Head of caudate nucleus (tissue), 42 donors: ENCODE measurements at regions not wholly inside any gene's neighbourhood (a gene's known extent, or its start where the extent isn't known, plus 50 kb on each side); places are given as distances from the start of the nearest gene placed in this dataset.
"Not testable (repeated sequence)": the region's sequence is repeated elsewhere in the genome, so short reads cannot be mapped to it uniquely, and the experiment has no call there.

ENCODE experiments used
- DNase-seq, 42 donors: peaks; one replicate each; pipeline versions ENCODE4 v3.0.0 to v3.0.0-alpha.2; 2020 to 2021; ENCODE audit warnings: mixed read lengths in 7 of 42
- intact Hi-C: fragments of 100-400 bp; cut with DNase I; formaldehyde crosslinking; loops from one replicate; pipeline ENCODE4 v1.15.0; 2022

- DNase-seq, result peak; percentile 41 to 93 (median 80)
- intact Hi-C loops, result no loop called here
Measured at GRCh38 chr11:123351375-123351774, 78.7 kb upstream of the GRAMD1B start.

- intact Hi-C loops, result no loop called here
- DNase-seq, result no peak
Measured at GRCh38 chr11:123349382-123349781, 80.7 kb upstream of the GRAMD1B start.

- intact Hi-C loops, result no loop called here
- no peak for DNase-seq
Measured at GRCh38 chr11:123344790-123345357, 85.2 kb upstream of the GRAMD1B start.

GRCh38 chr11:123344188-123344587 is 85.9 kb upstream of the GRAMD1B start:
- DNase-seq, intact Hi-C loops: not testable (repeated sequence)

- intact Hi-C loops, result no loop called here
Measured at GRCh38 chr11:123338997-123339752, 90.9 kb upstream of the GRAMD1B start.

GRCh38 chr11:123338266-123338800 is 91.7 kb upstream of the GRAMD1B start:
- no peak for DNase-seq
- intact Hi-C loops, result no loop called here

More at GRCh38 chr11:123338997-123339752, 90.9 kb upstream of the GRAMD1B start:
- no peak for DNase-seq

GRCh38 chr11:123334925-123335324 is 95.1 kb upstream of the GRAMD1B start:
- intact Hi-C loops, result no loop called here
- no peak for DNase-seq

GRCh38 chr11:123332577-123332976 is 97.5 kb upstream of the GRAMD1B start:
- intact Hi-C loops, DNase-seq: not testable (repeated sequence)

- intact Hi-C loops, result no loop called here
- no peak for DNase-seq
Measured at GRCh38 chr11:123330948-123331347, 99.1 kb upstream of the GRAMD1B start.

- no peak for DNase-seq
- intact Hi-C loops, result no loop called here
Measured at GRCh38 chr11:123330471-123330870, 99.6 kb upstream of the GRAMD1B start.

GRCh38 chr11:123330071-123330470 is 100.0 kb upstream of the GRAMD1B start:
- no peak for DNase-seq
- intact Hi-C loops, result no loop called here

- DNase-seq, result no peak
- intact Hi-C loops, result no loop called here
Measured at GRCh38 chr11:123328281-123328867, 101.7 kb upstream of the GRAMD1B start.

- no peak for DNase-seq
- intact Hi-C loops, result no loop called here
Measured at GRCh38 chr11:123325533-123325932, 104.5 kb upstream of the GRAMD1B start.

- DNase-seq, result no peak
- intact Hi-C loops, result no loop called here
Measured at GRCh38 chr11:123323568-123323967, 106.5 kb upstream of the GRAMD1B start.

GRCh38 chr11:123321636-123322035 is 108.4 kb upstream of the GRAMD1B start:
- peak in 30 of 42 donors; percentile 3 to 89 (median 58) for DNase-seq
- intact Hi-C loops, result no loop called here

GRCh38 chr11:123318623-123319022 is 111.4 kb upstream of the GRAMD1B start:
- no peak for DNase-seq

GRCh38 chr11:123318132-123318531 is 111.9 kb upstream of the GRAMD1B start:
- DNase-seq, intact Hi-C loops: not testable (repeated sequence)

More at GRCh38 chr11:123318623-123319022, 111.4 kb upstream of the GRAMD1B start:
- intact Hi-C loops, result no loop called here

- intact Hi-C loops, result no loop called here
- DNase-seq, result no peak
Measured at GRCh38 chr11:123316003-123316402, 114.1 kb upstream of the GRAMD1B start.

- intact Hi-C loops, result no loop called here
- DNase-seq, result peak in 15 of 42 donors; percentile 5 to 66 (median 34)
Measured at GRCh38 chr11:123314972-123315371, 115.1 kb upstream of the GRAMD1B start.

- intact Hi-C loops, result no loop called here
- no peak for DNase-seq
Measured at GRCh38 chr11:123313262-123313661, 116.8 kb upstream of the GRAMD1B start.
